Activated CD4-positive, alpha-beta T cell treated with anti-CD3 and anti-CD28 coated beads, Interleukin-2, amount 10 ng/mL, durations not matched to agents 24 days and 14 days (primary cell): ENCODE measurements at regions not wholly inside any gene's neighbourhood (a gene's known extent, or its start where the extent isn't known, plus 50 kb on each side); places are given as distances from the start of the nearest gene placed in this dataset.

Experiments
- DNase-seq: peaks from one replicate; pipeline ENCODE4 v3.0.0; 2022
- H3K27ac Mint-ChIP-seq: one replicate; pipeline ENCODE4 v1.8.0; 2022; ENCODE audit warnings: mild to moderate bottlenecking, mixed read lengths
- H3K27me3 Mint-ChIP-seq: one replicate; pipeline ENCODE4 v1.8.0; 2022; ENCODE audit warnings: mixed read lengths
- H3K36me3 Mint-ChIP-seq: one replicate; pipeline ENCODE4 v1.8.0; 2022; ENCODE audit warnings: low read depth, mild to moderate bottlenecking, mixed read lengths
- H3K4me1 Mint-ChIP-seq: one replicate; pipeline ENCODE4 v1.8.0; 2021; ENCODE audit warnings: mixed read lengths
- H3K4me3 Mint-ChIP-seq: one replicate; pipeline ENCODE4 v1.8.0; 2022; ENCODE audit warnings: mild to moderate bottlenecking, moderate library complexity, mixed read lengths
- H3K9me3 Mint-ChIP-seq: one replicate; pipeline ENCODE4 v1.8.0; 2021; ENCODE audit warnings: mixed read lengths
- intact Hi-C: fragments of 100-400 bp; cut with micrococcal nuclease; formaldehyde crosslinking; loops from one replicate; pipeline ENCODE4 v1.15.1; 2023

- H3K27ac Mint-ChIP-seq = no peak overlapping the region
- H3K4me3 Mint-ChIP-seq = no peak overlapping the region
- H3K36me3 Mint-ChIP-seq = no peaks in the 10 kb centered on the region
- intact Hi-C loops = no loop called here
- DNase-seq = no peak
- H3K27me3 Mint-ChIP-seq = no peaks in the 10 kb centered on the region
- no peaks in the 10 kb centered on the region for H3K4me1 Mint-ChIP-seq
- H3K9me3 Mint-ChIP-seq = no peaks in the 10 kb centered on the region
Observed at GRCh38 chr22:47332246-47332980, 570.0 kb downstream of the TBC1D22A start.

- DNase-seq = no peak
- no peak overlapping the region for H3K4me3 Mint-ChIP-seq
Observed at GRCh38 chr22:47331750-47332149, 569.3 kb downstream of the TBC1D22A start.

GRCh38 chr22:47329727-47330650, 567.5 kb downstream of the TBC1D22A start:
- H3K4me3 Mint-ChIP-seq = no peak overlapping the region
- DNase-seq = no peak
- H3K36me3 Mint-ChIP-seq = no peaks in the 10 kb centered on the region
- H3K9me3 Mint-ChIP-seq = no peaks in the 10 kb centered on the region
- no peak overlapping the region for H3K27ac Mint-ChIP-seq
- H3K27me3 Mint-ChIP-seq = no peaks in the 10 kb centered on the region
- H3K4me1 Mint-ChIP-seq = no peaks in the 10 kb centered on the region
- intact Hi-C loops = no loop called here

More at GRCh38 chr22:47331750-47332149, 569.3 kb downstream of the TBC1D22A start:
- intact Hi-C loops = no loop called here
- Mint-ChIP-seq H3K9me3 (no peaks in the 10 kb centered on the region), H3K27ac (no peak overlapping the region), H3K27me3 (no peaks in the 10 kb centered on the region), H3K36me3 (no peaks in the 10 kb centered on the region), H3K4me1 (no peaks in the 10 kb centered on the region)

- no peak for DNase-seq
- Mint-ChIP-seq H3K9me3 (no peaks in the 10 kb centered on the region), H3K4me1 (no peaks in the 10 kb centered on the region), H3K27ac (no peak overlapping the region), H3K27me3 (no peaks in the 10 kb centered on the region), H3K4me3 (no peak overlapping the region), H3K36me3 (no peaks in the 10 kb centered on the region)
- intact Hi-C loops = no loop called here
Observed at GRCh38 chr22:47328550-47329243, 566.2 kb downstream of the TBC1D22A start.

GRCh38 chr22:47327241-47327640, 564.8 kb downstream of the TBC1D22A start:
- H3K27me3 Mint-ChIP-seq = no peaks in the 10 kb centered on the region
- DNase-seq = no peak
- no peaks in the 10 kb centered on the region for H3K4me1 Mint-ChIP-seq
- intact Hi-C loops = no loop called here
- no peak overlapping the region for H3K27ac Mint-ChIP-seq
- H3K36me3 Mint-ChIP-seq = no peaks in the 10 kb centered on the region
- H3K4me3 Mint-ChIP-seq = no peak overlapping the region
- H3K9me3 Mint-ChIP-seq = peaks cover 4% of the 10 kb centered on the region

GRCh38 chr22:47325249-47325648, 562.8 kb downstream of the TBC1D22A start:
- H3K4me3 Mint-ChIP-seq = no peak overlapping the region
- no peak overlapping the region for H3K27ac Mint-ChIP-seq
- intact Hi-C loops = no loop called here
- no peaks in the 10 kb centered on the region for H3K36me3 Mint-ChIP-seq
- no peaks in the 10 kb centered on the region for H3K27me3 Mint-ChIP-seq
- no peaks in the 10 kb centered on the region for H3K4me1 Mint-ChIP-seq
- DNase-seq = no peak
- H3K9me3 Mint-ChIP-seq = peaks cover 4% of the 10 kb centered on the region

- Mint-ChIP-seq H3K27me3 (no peaks in the 10 kb centered on the region), H3K4me1 (no peaks in the 10 kb centered on the region), H3K9me3 (peaks cover 4% of the 10 kb centered on the region), H3K36me3 (no peaks in the 10 kb centered on the region), H3K4me3 (no peak overlapping the region), H3K27ac (no peak overlapping the region)
- no peak for DNase-seq
- intact Hi-C loops = no loop called here
Observed at GRCh38 chr22:47324435-47324990, 562.1 kb downstream of the TBC1D22A start.

GRCh38 chr22:47323518-47323917, 561.1 kb downstream of the TBC1D22A start:
- Mint-ChIP-seq H3K4me3 (no peak overlapping the region), H3K4me1 (no peaks in the 10 kb centered on the region), H3K9me3 (peaks cover 4% of the 10 kb centered on the region), H3K27me3 (no peaks in the 10 kb centered on the region), H3K27ac (no peak overlapping the region), H3K36me3 (no peaks in the 10 kb centered on the region)
- intact Hi-C loops = no loop called here
- no peak for DNase-seq

GRCh38 chr22:47322854-47323253, 560.4 kb downstream of the TBC1D22A start:
- intact Hi-C loops = no loop called here
- Mint-ChIP-seq H3K9me3 (peaks cover 4% of the 10 kb centered on the region), H3K36me3 (no peaks in the 10 kb centered on the region), H3K27ac (no peak overlapping the region), H3K27me3 (no peaks in the 10 kb centered on the region), H3K4me1 (no peaks in the 10 kb centered on the region), H3K4me3 (no peak overlapping the region)
- no peak for DNase-seq

GRCh38 chr22:47320560-47320959, 558.1 kb downstream of the TBC1D22A start:
- H3K27ac Mint-ChIP-seq = no peak overlapping the region
- no peaks in the 10 kb centered on the region for H3K4me1 Mint-ChIP-seq
- H3K9me3 Mint-ChIP-seq = peaks cover 4% of the 10 kb centered on the region
- DNase-seq = no peak
- no peaks in the 10 kb centered on the region for H3K27me3 Mint-ChIP-seq
- no peaks in the 10 kb centered on the region for H3K36me3 Mint-ChIP-seq
- intact Hi-C loops = no loop called here
- no peak overlapping the region for H3K4me3 Mint-ChIP-seq

- no peak for DNase-seq
- Mint-ChIP-seq H3K4me3 (no peak overlapping the region), H3K4me1 (no peaks in the 10 kb centered on the region), H3K27me3 (peaks cover 3% of the 10 kb centered on the region), H3K36me3 (no peaks in the 10 kb centered on the region), H3K27ac (no peak overlapping the region), H3K9me3 (peaks cover 4% of the 10 kb centered on the region)
- intact Hi-C loops = no loop called here
Observed at GRCh38 chr22:47318041-47318737, 555.7 kb downstream of the TBC1D22A start.

GRCh38 chr22:47315862-47316419, 553.5 kb downstream of the TBC1D22A start:
- DNase-seq = no peak
- peaks cover 3% of the 10 kb centered on the region for H3K27me3 Mint-ChIP-seq
- H3K27ac Mint-ChIP-seq = no peak overlapping the region
- H3K4me1 Mint-ChIP-seq = no peaks in the 10 kb centered on the region
- no peak overlapping the region for H3K4me3 Mint-ChIP-seq
- intact Hi-C loops = no loop called here
- H3K36me3 Mint-ChIP-seq = no peaks in the 10 kb centered on the region
- no peaks in the 10 kb centered on the region for H3K9me3 Mint-ChIP-seq

GRCh38 chr22:47310601-47311000, 548.2 kb downstream of the TBC1D22A start:
- intact Hi-C loops = no loop called here

More at GRCh38 chr22:47310601-47311000, 548.2 kb downstream of the TBC1D22A start:
- H3K4me3 Mint-ChIP-seq = no peak overlapping the region
- no peaks in the 10 kb centered on the region for H3K36me3 Mint-ChIP-seq
- no peak for DNase-seq
- no peaks in the 10 kb centered on the region for H3K4me1 Mint-ChIP-seq
- H3K27me3 Mint-ChIP-seq = peaks cover 3% of the 10 kb centered on the region
- peaks cover 7% of the 10 kb centered on the region for H3K9me3 Mint-ChIP-seq
- H3K27ac Mint-ChIP-seq = no peak overlapping the region
